HG03060 (cell line): ENCODE measurements at regions not wholly inside any gene's neighbourhood (a gene's known extent, or its start where the extent isn't known, plus 50 kb on each side); places are given as distances from the start of the nearest gene placed in this dataset.

Experiments used
- ATAC-seq: cut with Tn5 transposase; IDR thresholded peaks from one replicate; pipeline ENCODE4 v1.9.1; 2021; ENCODE audit warnings: low read depth, moderate number of reproducible peaks; ENCODE audit not compliant: unreplicated experiment

DNA sequence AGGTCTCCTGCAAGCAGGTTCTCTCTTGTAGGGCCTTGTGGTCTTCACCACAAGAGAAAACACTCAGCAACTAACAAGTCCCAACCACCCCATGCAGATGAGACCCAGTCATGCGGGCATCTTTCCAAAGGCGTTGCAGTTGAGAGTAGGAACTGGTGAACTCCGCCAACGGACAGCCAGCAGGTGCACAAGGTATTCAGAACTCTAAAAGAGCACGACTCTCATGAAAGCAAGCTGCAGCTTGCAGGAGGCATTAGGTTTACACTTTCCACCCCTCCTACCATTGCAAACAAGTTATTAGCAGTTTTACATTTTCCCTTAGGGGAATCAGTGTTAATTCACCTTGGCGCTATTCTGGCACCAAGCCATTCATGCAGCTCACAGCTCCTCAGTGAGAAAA lies 173.4 kb upstream of the KIT start:
- ATAC-seq, result no peak

DNA sequence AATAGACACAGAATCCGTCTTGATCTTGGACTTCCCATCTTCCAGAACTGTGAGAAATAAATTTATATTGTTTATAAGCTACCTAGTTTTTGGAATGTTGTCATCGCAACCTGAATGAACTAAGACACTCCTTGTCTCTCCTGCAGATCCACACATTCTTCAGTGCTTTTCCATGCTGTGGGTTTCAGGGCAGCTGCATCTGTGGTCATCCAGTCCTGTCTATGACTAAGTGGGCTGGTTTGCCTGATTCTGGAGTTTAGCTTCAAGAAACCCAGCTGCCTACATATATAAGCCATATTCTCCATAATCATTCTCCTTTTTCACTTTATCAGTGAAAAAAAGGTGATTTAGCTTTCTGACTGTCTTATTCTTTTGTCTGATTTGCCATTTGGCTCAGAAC lies 170.3 kb upstream of the KIT start:
- no peak for ATAC-seq

DNA sequence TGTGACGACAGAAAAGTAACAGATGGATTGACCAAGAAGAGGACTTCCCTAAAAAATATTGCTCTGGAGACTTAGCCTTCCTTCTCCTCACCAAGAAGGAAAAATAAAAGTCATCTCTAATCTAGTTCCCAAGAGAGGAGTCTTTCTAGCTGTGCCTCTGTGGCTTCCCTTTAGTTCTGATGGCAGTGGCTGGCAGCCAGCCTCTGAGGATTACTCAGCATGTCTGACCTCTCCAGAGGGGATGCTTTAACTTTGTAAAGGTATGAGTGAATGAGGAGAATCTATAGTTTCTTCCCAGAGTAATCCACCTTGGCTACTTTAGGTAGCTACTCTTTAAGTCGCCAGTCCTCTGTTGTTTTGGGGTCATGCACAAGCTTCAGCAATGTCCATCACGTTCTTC lies 163.9 kb upstream of the KIT start:
- no peak for ATAC-seq

DNA sequence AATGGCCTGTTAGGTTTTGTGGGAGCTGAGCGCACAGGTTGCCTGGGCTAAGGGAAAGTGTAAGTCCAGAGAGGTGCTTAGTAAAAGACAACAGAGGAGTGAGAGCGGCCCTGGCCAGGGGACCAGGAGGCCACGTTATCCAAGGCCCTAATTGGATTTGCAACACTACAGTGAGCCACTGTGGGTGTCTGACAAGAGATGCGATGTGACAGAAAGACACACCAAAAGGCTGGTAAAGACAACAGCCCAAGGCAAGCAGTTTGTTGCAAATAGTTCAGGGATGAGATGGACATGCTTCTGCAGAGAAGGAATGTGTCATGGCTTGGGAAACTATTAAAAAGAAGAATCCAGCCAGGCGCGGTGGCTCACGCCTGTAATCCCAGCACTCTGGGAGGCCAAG lies 162.7 kb upstream of the KIT start:
- no peak for ATAC-seq

DNA sequence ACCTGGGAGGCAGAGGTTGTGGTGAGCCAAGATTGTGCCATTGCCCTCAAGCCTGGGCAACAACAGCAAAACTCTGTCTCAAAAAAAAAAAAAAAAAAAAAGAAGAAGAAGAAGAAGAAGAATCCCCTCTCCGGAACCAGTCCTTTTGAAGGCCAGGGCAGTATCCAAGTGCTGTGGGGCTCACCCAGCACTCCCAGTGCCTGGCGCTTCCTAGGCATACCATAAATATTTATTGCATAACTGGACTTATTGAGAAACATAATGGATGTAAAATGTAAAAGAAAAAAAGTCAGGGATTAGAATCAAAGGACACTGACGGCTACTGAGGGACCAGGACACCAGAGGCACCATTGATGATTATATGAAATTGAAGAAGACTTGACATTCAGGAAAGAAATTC lies 162.1 kb upstream of the KIT start:
- no peak for ATAC-seq

DNA sequence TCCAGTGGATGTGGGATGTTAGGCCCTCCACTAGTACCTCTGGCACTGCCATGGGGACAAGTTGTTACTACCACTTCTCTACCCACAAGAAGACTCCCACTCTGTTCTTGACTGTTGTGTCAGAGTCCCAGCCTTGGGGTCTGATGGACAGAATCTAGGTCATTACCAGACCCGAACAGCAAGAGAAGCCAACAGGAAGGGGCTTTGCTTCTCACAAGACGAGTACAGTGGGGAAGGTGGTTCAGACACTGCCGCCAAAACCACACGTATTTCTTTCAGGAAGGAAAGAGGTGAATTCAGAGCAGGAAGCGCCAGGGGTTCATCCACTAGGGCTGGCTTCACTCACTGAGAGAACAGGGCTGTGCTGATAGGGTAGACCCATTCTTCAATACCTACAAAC lies 161.3 kb upstream of the KIT start:
- ATAC-seq, result no peak

DNA sequence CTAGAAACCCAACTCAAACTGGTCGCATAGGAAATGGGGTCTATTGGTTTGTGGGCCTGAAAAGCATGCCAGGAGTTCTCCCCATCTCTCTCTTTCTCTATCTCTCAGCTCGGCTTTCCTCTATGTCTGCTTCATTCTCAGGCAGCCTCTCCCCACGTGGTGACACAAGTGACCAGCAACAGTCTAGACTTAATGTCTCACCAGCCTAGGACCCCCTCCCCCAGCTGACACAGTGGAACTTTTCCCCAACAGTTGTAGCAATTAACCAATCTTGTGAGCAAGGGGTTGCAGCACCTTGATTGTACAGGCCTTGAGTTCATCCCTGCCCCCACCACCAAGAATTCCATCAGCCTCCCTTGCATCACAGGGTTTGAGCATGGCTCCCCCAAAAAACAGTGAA lies 159.8 kb upstream of the KIT start:
- no peak for ATAC-seq

DNA sequence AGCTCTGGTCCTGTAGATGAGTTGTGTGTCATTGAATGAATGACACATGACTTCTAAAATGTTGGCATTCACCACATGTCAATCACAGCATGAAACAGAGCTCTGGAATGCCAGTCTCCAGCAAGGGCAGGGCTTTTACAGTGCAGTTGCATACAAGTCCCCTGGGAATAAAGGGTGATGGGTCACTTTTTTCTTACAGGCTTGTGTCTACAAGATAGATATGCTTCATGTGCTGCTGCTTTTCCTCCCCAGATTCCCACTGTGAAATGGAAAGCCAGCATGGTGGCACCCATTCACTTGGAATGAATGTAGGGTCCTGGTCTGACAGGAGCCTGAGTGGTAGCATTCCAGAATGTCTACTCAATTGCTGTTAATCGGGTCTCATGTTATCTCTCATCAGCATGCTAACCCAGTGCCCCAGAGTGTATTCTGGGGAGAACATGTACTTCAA lies 159.1 kb upstream of the KIT start:
- ATAC-seq, result no peak

DNA sequence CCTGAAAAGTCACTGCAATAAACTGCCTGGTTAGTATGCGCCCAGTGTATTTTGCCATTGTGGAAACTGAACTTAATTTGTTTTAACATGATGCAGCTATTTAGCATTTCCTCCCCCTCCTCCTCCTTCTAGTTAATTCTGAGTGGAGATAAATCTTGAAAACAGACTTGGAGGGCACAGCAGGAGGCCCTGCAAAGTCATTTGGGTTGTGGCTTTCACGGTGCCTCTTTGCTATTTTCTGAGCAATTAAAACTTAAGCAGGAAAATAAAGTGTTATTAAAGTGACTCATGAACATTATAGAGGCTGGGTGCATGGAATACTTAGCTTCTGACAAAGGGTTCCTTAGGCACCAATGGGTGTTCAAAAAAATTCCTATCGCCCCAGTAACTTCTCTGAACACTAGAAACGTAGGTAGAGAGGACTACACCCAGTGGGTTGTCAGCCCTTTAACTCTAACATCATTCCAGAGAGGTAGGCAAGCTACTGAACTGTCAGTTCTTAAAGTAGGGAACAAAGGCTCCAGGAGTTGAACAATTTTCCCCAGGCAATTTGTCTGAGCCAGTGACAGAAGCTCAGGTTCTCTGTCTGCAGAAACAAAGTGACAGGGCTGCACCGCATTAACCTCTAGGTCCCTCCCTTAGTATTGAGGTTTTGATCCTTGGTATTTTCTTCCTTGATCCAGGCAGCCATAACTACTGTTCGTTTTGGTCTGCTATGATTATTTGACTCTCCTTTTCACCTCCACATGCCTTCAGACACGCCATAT lies 158.3 kb upstream of the KIT start:
- ATAC-seq, result no peak

DNA sequence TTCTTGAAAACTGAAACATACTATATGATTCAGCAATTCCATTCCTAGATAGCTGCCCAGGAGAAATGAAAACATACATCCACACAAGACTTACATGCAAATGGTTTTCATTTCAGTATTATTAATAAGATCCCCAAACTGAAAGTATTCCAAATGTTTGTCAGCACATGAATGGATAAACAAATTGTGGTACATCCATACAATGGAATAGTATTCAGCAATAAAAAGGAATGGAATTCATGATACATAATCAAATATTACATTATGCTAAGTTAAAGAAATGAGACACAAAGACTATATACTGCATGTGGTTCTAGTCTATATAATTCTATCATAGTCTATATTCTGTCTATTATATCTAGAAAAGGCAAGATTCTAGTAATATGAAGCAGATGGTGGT lies 152.4 kb upstream of the KIT start:
- ATAC-seq, result no peak

DNA sequence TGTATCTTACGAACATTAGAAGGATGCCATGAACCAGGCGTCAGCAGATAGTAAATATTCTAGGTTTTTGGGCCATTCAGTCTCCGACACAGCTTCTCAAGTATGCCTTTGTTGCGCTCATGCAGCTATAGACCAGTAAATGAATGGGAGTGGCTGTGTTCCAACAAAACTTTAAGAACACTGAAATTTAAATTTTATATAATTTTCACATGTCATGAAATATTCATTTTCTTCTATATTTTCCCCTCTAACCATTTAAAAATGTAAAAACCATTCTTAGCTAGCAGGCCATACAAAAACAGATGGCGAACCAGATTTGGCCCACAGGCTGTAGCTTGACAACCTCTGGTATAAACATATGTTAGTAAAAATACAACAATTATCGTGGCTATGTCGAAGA lies 151.8 kb upstream of the KIT start:
- no peak for ATAC-seq

DNA sequence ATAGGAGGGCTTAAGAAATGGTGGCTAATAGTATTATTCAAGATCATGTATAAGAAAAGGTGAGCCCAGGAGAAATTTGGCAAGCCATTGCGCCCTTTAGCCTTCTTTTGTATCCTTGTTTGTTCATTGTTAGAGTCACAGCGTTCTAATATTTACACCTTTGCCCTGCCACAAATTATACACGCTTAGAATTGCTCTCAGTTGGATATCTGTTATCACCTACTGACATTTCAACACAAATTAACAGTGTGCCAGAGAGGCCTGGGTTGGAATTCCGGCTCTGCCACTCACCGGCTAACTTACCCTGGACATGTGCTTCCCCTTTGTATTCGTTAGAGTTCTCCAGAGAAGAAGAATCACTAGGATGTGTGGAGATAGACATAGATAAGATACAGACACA lies 148.7 kb upstream of the KIT start:
- ATAC-seq, result no peak

DNA sequence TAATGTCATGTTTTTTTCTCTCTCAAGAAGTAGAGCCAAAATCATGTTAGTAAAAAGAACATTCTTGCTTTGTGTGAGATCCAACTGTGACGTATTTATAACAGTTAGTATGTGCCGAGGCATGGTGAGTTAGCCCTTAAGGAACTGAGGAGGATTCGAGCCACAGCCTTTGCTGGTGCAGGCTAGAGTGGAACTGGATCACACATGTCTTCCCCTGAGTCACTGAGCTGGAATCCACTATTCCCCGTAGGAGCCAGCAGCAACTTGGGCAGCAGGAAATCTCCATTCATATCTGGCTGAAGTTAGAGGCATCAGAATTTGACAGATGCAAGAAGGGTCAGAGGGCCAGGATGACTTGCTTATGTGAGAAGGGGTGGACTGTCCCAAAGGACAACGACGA lies 144.6 kb upstream of the KIT start:
- no peak for ATAC-seq

DNA sequence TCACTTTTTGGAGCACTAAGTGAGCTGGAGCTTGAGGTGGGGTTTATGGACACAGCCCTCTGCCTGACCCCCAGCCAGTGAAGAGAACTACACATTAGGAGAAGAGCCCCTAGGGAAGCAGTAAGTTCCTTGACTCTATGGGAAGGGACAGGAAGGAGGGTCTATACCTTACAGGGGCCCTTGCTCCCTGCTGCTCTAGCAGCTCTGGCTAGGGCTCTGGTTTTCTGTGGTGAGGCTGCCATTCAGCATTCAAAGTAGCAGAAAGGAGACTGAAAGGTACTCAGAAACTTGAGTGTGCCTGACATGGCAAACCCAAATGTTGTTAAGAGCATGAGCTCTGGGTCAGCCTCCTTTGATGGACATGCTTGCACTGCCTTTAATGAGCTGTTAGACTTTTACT lies 144.0 kb upstream of the KIT start:
- no peak for ATAC-seq

DNA sequence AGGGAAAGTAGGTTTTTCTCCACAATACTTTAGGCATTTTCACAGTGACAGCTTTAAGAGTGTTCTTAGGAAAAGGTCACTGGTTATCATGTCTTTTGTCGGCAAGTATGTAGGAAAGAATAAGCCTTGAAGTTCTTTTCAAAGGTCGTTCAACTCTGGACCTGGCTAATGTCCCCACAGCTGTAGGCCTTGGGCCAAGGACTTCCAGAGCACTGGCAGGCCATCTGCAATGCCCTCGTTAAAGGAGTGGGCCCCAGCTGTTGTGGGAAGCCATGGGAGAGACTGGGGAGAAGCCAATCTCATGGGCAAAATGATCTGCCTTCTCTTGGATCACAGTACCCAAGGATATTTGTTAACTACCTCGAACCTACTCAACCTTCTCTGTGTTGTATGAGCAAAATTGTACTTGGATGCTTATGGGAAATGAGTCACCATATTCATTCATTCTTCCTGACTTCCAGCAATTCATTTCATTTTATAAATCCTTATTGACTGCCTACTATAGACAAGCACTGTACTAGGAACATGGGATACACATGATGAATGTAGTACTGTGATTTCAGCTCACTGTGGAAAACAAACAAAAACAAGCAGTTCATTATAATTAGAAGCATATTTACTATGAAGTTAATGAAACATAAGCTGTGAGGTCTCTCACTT lies 141.1 kb upstream of the KIT start:
- ATAC-seq, result no peak

DNA sequence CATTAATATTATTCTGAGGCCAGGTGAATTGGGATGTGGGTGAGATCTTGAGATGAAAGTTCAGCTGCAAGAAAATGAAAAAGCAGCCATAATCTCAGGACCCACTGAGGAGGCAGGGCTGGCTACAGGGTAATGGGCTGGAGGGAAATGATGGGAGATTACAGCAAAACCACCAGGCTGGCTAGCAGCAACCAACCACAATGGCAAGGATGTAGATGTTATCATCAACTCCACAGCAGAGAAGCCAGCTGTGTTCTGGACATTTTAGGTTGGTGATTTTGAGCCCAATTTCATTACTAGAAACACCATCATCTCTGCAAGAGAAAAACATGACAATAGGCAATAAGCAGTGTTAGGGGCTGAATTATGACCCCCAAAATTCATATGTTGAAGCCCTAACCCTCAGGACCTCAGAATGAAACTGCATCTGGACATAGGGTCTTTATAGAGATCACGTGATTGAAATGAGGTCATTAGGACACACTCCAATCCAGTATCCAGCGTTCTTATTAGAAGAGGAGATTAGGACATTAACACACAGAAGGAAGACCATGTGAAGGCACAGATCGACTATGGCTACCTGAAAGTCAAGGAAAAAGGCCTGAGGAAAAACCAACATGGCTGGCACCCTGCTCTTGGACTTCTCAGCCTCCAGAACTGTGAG lies 139.8 kb upstream of the KIT start:
- ATAC-seq, result no peak

DNA sequence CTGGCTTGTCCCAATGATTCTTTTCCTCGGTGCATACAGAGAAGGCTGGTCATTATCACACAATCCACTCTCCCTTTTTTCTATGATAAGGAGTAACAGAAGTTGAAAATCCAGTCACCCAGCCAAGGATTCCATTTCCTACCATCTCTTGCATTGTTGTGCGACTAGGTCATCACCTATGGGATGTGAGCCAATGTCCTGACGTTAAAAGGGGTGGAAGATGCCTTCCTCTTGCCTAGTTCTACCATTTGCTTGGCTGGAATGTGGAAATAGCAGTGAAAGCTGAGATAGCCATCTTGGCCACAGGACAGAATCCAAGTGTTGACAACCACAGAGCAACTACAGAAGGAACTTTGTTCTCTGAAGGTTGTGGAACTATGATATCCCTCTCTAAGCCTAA lies 132.2 kb upstream of the KIT start:
- ATAC-seq, result no peak

DNA sequence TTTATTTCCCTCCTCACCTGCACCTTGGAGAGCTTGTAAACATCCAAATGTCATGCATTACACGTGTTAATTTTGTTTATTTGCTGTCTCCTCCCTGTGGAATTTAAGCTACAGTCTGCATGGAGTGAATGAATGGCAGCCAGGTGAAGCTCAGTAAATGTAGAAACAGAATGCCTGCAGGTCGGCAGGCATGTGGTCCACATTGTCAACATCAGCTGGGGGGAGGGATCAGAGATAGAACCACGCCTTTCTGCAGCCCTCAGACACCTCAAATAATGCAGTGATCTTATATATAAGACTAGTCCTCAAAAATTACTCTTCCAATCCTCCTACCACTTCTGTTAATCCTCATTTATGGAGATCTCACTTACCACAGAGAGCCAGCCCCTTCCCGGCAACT lies 131.2 kb upstream of the KIT start:
- no peak for ATAC-seq

DNA sequence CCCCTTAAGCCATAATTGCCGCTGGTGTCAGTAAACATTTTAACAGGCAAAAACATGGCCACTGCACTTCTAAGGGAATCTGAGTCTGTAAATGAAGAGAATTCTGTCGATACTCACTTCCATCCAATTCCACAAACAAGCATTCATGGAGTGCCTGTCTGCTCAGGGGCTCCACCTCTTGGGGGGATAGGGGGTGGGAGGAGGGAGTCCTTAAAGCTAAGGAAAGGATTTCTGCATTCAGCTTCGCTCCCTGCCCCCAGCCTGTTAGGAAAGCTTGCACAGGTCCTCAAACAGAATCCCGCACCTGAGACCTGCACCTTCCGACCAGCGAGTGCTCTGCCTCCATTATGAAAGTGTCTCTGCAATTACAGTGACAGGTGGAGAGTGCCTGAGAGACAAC lies 130.2 kb upstream of the KIT start:
- no peak for ATAC-seq

DNA sequence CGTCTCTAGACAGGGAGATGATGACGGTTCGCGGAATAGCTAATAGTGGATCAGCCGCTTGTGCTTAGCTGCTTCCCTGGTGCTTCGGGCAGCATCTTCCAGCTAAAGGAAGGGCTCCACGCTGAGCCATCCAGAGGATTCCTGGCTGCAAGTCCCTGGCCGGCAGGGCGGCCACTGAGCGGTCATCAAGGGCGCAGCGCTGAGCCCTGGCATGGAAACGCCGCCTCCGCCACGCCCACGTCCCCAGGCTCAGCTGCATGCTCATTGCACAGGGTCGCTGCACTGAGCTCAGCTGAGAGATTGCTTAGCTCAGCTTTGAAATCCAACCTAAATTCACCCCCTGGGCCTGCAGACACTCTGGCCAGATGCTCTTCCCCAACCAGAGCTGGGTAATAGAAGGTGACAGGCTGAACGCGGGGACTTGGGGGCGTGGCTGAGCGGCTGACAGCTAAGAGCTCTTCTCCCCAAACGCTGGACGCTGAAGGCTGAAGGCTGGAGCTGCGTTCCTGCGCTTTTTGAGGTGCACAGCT lies 118.2 kb upstream of the KIT start:
- ATAC-seq, result no peak

DNA sequence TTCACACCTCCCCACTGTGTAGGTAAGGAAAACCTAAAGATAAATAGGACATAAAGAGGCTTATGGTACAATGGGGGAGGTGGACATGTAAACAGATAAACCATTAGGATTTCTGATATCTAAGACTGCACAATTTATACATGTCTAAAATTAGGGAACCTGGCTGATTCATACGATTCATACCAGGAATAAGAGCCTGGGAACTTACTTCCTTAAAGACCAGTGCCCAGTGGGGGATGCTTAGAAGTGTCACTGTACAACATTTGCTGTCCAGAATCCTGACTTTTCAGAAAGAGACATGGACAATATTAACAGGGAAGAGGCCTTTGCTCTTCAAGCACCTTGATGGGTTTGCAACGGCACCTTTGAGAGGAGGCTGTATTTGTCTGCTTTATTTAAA lies 116.8 kb upstream of the KIT start:
- no peak for ATAC-seq
